Neuron (in vitro differentiated cells): ENCODE measurements at regions not wholly inside any gene's neighbourhood (a gene's known extent, or its start where the extent isn't known, plus 50 kb on each side); places are given as distances from the start of the nearest gene placed in this dataset.

Experiments
- H2AFZ ChIP-seq: one replicate; pipeline ENCODE4 v1.6.1; 2013; ENCODE audit warnings: low read depth, mild to moderate bottlenecking, inconsistent platforms, low read length, moderate library complexity
- H3K27me3 ChIP-seq: one replicate; pipeline ENCODE4 v1.6.1; 2013; ENCODE audit warnings: low read length; ENCODE audit not compliant: insufficient read depth
- H3K36me3 ChIP-seq: one replicate; pipeline ENCODE4 v1.6.1; 2013; ENCODE audit warnings: low read length; ENCODE audit not compliant: insufficient read depth
- H3K4me1 ChIP-seq: one replicate; pipeline ENCODE4 v1.6.1; 2013; ENCODE audit warnings: low read length; ENCODE audit not compliant: insufficient read depth
- H3K4me3 ChIP-seq: 2 replicates; pipeline ENCODE4 v1.5.1; 2013; ENCODE audit warnings: mild to moderate bottlenecking, low read length, moderate library complexity
- H3K9me3 ChIP-seq: one replicate; pipeline ENCODE4 v1.6.1; 2013; ENCODE audit warnings: low read length

DNA sequence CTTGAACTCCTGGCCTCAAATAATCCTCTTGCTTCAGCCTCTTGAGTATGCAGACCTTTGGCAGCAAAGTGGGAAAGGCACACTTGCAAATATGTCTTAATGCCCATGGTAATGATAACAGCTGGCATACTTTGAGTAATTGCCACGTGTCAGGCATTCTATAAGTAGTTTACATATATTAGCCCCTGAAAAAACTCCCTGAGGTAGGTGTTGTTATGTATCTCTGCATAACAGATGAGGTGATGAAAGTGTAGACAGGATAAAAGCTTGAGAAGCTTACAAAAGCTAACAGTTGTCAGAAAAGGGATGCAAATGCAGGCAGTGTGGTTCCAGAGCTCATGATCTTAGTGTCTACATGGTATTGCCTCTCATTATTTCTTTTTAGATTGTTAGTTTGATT, 291.1 kb upstream of the C11orf87 start:
- H3K36me3 ChIP-seq = no peaks in the 10 kb centered on the region
- H3K4me3 ChIP-seq = no peak overlapping the region
- no peak overlapping the region for H2AFZ ChIP-seq
- no peaks in the 10 kb centered on the region for H3K27me3 ChIP-seq
- H3K4me1 ChIP-seq = no peaks in the 10 kb centered on the region
- H3K9me3 ChIP-seq = no peaks in the 10 kb centered on the region

DNA sequence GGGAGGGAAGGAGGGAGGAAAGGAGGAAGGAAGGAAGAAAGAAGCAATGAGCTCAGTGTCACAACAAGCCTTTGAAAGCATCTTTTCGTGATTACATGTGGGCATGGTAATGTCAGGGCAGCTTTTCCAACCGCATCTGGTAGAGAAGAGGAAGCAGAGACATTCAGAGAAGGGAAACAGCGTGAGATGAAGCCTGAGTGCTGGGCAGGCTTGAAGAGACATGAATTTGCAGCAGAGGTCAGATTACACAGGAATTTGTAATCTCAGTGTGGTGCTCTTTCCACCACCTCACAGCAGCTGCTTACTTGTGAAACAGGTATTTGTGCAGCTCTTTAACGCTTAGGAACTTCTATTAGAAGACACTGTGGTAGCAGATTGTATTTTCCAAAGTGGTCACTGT, 289.5 kb upstream of the C11orf87 start:
- H3K27me3 ChIP-seq = no peaks in the 10 kb centered on the region

DNA sequence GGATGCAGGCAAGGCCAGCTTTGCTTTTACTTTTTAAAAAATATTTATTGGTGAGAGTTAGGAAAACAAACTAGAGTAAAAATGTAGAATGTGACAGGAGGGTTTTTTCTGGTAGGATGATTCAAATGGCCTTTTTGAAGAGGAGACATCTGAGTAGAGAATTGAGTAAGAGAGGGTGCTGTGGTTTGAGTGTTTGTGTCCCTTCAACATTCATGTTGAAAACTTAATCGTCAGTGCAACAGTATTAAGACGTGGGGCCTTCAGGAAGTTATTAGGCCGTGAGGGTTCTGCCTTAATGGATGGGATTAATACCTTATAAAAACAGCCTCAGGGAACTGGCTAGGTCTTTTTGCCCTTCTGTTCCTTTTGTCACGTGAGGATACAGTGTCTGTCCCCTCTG, 288.8 kb upstream of the C11orf87 start:
- Histone ChIP-seq H2AFZ (no peak overlapping the region), H3K4me1 (no peaks in the 10 kb centered on the region), H3K27me3 (no peaks in the 10 kb centered on the region), H3K4me3 (no peak overlapping the region), H3K36me3 (no peaks in the 10 kb centered on the region), H3K9me3 (no peaks in the 10 kb centered on the region)

More for the DNA sequence above, 289.5 kb upstream of the C11orf87 start:
- H3K36me3 ChIP-seq = no peaks in the 10 kb centered on the region
- H3K4me3 ChIP-seq = no peak overlapping the region
- H2AFZ ChIP-seq = no peak overlapping the region
- no peaks in the 10 kb centered on the region for H3K9me3 ChIP-seq
- no peaks in the 10 kb centered on the region for H3K4me1 ChIP-seq

DNA sequence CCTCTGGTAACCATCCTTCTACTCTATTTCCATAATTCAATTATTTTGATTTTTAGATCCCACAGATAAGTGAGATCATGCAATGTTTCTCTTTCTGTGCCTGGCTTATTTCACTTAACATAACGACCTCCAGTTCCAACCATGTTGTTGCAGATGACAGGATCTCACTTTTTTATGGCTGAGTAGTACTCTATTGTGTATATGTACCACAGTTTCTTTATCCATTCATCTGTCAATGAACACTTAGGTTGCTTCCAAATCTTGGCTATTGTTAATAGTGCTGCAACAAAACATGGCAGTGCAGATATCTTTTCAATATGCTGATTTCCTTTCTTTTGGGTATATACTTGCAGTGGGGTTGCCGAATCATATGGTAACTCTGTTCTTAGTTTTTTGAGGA, 286.4 kb upstream of the C11orf87 start:
- Histone ChIP-seq H2AFZ (no peak overlapping the region), H3K27me3 (no peaks in the 10 kb centered on the region), H3K4me3 (no peak overlapping the region), H3K4me1 (no peaks in the 10 kb centered on the region), H3K9me3 (no peaks in the 10 kb centered on the region), H3K36me3 (no peaks in the 10 kb centered on the region)

DNA sequence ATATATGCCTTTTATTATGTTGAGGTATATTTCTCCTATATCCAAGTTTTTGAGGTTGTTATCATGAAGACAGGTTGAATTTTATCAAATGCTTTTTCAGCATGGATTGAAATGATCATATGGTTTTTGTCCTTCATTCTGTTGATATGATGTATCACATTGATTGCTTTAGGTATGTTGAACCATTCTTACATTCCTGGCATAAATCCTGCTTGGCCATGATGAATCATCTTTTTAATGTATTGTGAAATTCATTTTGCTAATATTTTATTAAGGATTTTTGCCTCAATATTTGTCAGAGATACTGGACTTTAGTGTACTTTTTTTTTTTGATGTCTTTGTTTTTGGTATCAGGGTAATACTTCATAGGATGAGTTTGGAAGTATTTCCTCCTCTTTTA, 283.8 kb upstream of the C11orf87 start:
- no peaks in the 10 kb centered on the region for H3K9me3 ChIP-seq
- H3K4me3 ChIP-seq = no peak overlapping the region
- H3K4me1 ChIP-seq = no peaks in the 10 kb centered on the region
- H3K36me3 ChIP-seq = no peaks in the 10 kb centered on the region
- H2AFZ ChIP-seq = no peak overlapping the region
- no peaks in the 10 kb centered on the region for H3K27me3 ChIP-seq

DNA sequence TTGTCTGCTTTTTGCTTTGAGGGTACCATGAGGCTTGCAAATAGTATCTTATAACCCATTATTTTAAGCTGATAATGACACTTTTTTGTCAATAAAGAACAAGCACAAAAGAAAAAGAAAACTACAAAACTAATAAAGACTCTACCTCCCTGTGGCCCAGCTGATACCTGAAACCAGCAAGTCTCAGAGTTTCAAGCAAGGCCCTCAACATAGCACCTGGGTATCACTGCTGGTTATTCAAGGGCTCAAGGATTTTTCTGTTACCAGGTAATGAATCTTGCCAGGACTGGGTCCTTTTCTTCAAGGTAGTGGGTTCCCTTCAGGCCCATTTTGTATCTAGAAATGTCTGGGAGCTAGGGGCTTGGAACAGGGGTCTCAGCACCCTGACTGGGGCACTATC, 281.6 kb upstream of the C11orf87 start:
- H3K4me3 ChIP-seq = no peak overlapping the region
- no peaks in the 10 kb centered on the region for H3K9me3 ChIP-seq
- no peaks in the 10 kb centered on the region for H3K4me1 ChIP-seq
- no peak overlapping the region for H2AFZ ChIP-seq
- no peaks in the 10 kb centered on the region for H3K36me3 ChIP-seq
- H3K27me3 ChIP-seq = no peaks in the 10 kb centered on the region

DNA sequence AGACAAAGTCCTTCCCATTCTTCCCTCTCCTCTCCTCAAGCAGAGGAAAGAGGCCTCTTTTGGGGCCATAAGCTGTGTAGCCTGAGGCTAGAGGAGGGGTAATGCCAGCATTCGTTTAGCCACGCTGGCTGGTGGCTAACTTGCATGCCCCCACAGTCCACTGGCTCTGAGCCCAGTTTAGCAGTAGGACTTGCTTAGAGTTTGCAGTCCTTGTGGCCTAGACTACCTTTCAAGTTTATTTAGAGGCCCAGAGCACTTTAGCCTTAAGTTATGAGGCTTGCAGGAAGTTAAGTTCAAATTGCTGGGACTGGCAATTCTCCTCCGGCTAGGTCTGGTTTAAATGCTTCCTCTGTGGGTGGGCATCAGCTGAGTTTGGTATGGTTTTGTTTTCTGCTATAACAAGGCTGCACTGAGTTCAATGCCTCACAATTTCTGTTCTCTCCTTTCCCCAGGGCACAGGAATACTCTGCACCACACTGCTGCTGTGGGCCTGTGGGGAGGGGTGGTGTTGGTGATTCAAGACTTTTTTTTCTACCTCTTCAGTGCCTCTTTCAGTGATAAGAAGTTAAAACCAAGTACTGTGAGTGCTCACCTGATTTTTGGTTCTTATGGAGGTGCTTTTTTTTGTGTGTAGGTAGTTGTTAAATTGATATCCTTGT, 281.0 kb upstream of the C11orf87 start:
- H3K4me1 ChIP-seq = no peaks in the 10 kb centered on the region
- no peaks in the 10 kb centered on the region for H3K9me3 ChIP-seq
- no peak overlapping the region for H2AFZ ChIP-seq
- H3K4me3 ChIP-seq = no peak overlapping the region
- H3K36me3 ChIP-seq = no peaks in the 10 kb centered on the region
- H3K27me3 ChIP-seq = no peaks in the 10 kb centered on the region

DNA sequence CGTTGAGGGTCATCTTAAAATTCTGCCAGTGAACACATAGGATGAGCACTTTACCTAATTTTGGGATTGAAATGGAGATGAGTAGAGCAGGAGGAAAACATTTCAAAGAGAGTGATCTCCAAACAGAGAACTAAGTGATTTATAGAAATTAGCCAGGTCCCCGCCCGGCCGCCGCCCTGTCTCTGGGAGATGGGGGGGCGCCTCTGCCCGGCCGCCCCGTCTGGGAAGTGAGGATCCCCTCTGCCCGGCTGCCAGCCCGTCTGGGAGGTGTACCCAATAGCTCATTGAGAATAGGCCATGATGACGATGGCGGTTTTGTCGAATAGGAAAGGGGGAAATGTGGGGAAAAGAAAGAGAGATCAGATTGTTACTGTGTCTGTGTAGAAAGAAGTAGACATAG, 276.7 kb upstream of the C11orf87 start:
- H3K36me3 ChIP-seq = no peaks in the 10 kb centered on the region
- H3K27me3 ChIP-seq = no peaks in the 10 kb centered on the region
- H3K4me1 ChIP-seq = peaks cover 10% of the 10 kb centered on the region
- no peak overlapping the region for H2AFZ ChIP-seq
- no peaks in the 10 kb centered on the region for H3K9me3 ChIP-seq
- no peak overlapping the region for H3K4me3 ChIP-seq

DNA sequence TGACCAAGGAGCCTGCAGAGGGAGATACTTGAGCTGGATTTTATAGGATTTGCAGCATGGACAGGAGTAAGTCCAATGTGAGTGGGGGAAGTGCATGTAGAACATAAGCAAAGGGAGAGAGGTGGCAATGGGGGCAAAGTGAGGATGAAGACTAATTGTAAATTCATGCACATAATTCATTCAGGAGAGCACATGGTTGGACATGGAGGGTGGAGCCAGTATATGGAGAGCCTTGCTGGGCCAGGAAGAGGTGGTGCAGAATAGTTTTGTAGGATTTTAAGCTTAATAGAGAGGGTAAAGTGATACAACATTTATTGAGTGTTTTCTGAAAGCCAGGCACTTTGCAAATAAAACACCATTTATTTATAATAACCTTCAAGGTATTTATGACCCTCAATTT, 274.3 kb upstream of the C11orf87 start:
- Histone ChIP-seq H3K36me3 (no peaks in the 10 kb centered on the region), H2AFZ (no peak overlapping the region), H3K4me1 (peaks cover 10% of the 10 kb centered on the region), H3K9me3 (no peaks in the 10 kb centered on the region), H3K4me3 (no peak overlapping the region), H3K27me3 (no peaks in the 10 kb centered on the region)

DNA sequence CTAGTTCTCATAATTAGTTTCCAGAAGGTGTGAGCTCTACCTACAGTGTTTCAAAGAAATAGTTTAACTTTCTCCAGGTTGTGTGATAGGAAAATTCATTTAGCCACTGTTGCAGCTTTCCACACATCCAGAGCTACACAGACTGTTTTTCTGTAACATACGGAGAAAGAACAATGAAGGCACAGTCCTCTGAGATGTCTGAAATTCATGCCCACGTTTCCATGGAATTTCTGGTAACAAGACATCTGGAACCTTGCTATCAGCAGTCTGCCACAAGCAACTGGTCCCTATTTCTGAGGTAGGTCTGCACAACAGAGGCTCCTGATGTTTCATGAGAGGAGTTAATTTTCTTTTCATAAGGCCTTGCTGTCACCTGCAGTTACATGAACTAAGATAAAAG, 273.3 kb upstream of the C11orf87 start:
- H3K4me1 ChIP-seq = peaks cover 10% of the 10 kb centered on the region
- no peaks in the 10 kb centered on the region for H3K27me3 ChIP-seq
- no peak overlapping the region for H3K4me3 ChIP-seq
- no peaks in the 10 kb centered on the region for H3K9me3 ChIP-seq
- no peak overlapping the region for H2AFZ ChIP-seq
- H3K36me3 ChIP-seq = no peaks in the 10 kb centered on the region

DNA sequence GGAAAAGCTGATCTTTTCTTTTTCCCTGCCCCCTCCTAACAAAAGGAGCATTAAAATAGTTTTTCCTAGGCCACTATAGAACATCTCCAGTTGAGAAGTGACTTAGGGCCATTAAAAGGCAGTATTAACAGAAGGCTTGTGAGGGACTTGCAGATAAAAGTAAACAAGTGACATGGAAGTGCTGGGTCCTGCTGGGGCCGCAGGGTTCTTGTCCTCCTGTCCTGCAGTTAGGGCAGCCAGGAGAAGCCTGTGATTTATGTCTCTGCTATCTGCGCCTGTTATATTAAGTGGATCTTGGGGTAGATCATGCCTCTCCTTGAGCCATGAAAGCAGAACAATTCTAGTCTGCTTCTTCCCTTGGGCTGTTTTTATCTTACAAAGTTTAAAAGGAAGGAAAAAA, 271.4 kb upstream of the C11orf87 start:
- peaks cover 10% of the 10 kb centered on the region for H3K4me1 ChIP-seq
- H2AFZ ChIP-seq = no peak overlapping the region
- no peaks in the 10 kb centered on the region for H3K36me3 ChIP-seq
- H3K27me3 ChIP-seq = no peaks in the 10 kb centered on the region
- no peak overlapping the region for H3K4me3 ChIP-seq
- H3K9me3 ChIP-seq = no peaks in the 10 kb centered on the region

DNA sequence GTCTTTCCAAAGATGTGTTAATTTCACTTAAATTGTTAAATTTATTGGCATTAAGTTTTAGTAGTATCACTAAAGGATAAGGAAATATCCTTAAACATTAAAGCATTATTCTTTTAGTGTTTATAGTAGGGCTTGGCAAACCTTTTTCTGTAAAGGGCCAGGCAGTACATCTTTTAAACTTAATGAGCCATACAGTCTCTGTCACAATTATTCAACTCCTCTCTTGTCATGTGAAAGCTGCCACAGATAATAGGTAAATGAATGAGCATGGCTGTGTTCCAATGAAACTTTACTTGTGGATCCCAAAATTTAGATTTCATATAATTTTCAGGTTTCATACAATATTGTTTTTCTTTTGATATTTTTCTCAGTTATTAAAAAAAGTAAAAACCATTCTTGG, 268.2 kb upstream of the C11orf87 start:
- H3K4me3 ChIP-seq = no peak overlapping the region
- no peaks in the 10 kb centered on the region for H3K27me3 ChIP-seq
- no peaks in the 10 kb centered on the region for H3K36me3 ChIP-seq
- peaks cover 4% of the 10 kb centered on the region for H3K4me1 ChIP-seq
- no peak overlapping the region for H2AFZ ChIP-seq
- H3K9me3 ChIP-seq = no peaks in the 10 kb centered on the region

DNA sequence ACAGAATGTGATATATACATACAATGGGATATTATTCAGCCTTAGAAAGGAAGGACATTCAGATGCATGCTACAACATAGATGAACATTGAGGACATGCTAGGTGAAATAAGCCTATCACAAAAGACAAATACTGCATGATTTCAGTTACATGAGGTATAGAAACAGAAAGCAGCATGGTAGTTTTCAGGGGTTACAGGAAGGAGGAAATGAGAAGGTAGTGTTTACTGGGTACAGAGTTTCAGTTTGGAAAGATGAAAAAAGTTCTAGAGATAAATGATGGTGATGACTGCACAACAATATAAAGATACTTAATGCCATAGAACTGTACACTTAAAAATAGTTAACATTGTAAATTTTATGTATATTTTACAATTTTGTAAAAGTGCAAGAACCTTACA, 266.7 kb upstream of the C11orf87 start:
- H3K4me1 ChIP-seq = no peaks in the 10 kb centered on the region
- H3K36me3 ChIP-seq = no peaks in the 10 kb centered on the region
- no peak overlapping the region for H3K4me3 ChIP-seq
- no peaks in the 10 kb centered on the region for H3K9me3 ChIP-seq
- no peak overlapping the region for H2AFZ ChIP-seq
- no peaks in the 10 kb centered on the region for H3K27me3 ChIP-seq

DNA sequence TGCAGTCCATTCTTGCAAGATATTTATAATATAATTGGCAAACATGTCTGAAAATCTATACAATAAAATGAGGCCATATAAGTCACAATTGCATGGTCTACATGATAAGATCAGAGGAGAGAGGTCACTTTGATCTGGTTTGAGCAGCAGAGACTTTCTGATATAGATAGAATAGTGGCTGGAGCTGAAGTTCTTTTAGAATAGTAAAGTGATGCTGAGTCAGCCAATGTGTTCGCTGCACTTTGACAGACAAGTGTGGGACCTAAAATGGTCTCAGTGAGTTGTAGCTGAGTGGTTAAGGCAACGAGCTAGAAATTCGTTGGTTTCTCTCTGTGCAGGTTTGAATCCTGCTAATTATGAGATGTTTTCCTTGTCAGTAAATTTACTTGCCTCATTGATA, 257.0 kb upstream of the C11orf87 start:
- H3K9me3 ChIP-seq = no peaks in the 10 kb centered on the region
- H3K4me1 ChIP-seq = no peaks in the 10 kb centered on the region
- no peak overlapping the region for H2AFZ ChIP-seq
- no peaks in the 10 kb centered on the region for H3K36me3 ChIP-seq
- no peaks in the 10 kb centered on the region for H3K27me3 ChIP-seq
- no peak overlapping the region for H3K4me3 ChIP-seq
